Stomach (tissue), 8 donors: ENCODE measurements at regions not wholly inside any gene's neighbourhood (a gene's known extent, or its start where the extent isn't known, plus 50 kb on each side); places are given as distances from the start of the nearest gene placed in this dataset.

Experiments
- DNase-seq, 2 donors: peaks; one replicate each; pipeline versions ENCODE4 v3.0.0 to v3.0.0-alpha.2; 2013 to 2019
- H3K27ac ChIP-seq, 5 donors: fragments of 200-600 bp in 4 of 5; sonication (generic) in 4 of 5; one replicate each; pipeline ENCODE4 v1.5.1; 2013 to 2019; ENCODE audit warnings: mild to moderate bottlenecking in 1 of 5, moderate library complexity in 1 of 5
- H3K27me3 ChIP-seq, 3 donors: fragments of 200-600 bp; sonication (generic); one replicate each; pipeline ENCODE4 v1.5.1; 2017 to 2019; ENCODE audit warnings: mixed run types in 1 of 3
- H3K36me3 ChIP-seq, 4 donors: fragments of 200-600 bp; sonication (generic); 1 replicate in 3 of 4; 2 replicates in 1 of 4; pipeline ENCODE4 v1.5.1; 2016 to 2019
- H3K4me1 ChIP-seq, 4 donors: fragments of 200-600 bp; sonication (generic); one replicate each; pipeline ENCODE4 v1.5.1; 2016 to 2019
- H3K4me3 ChIP-seq, 4 donors: fragments of 200-600 bp; sonication (generic) in 3 of 4; one replicate each; pipeline ENCODE4 v1.5.1; 2016 to 2019; ENCODE audit warnings: mild to moderate bottlenecking in 1 of 4
- H3K9me3 ChIP-seq, 4 donors: fragments of 200-600 bp; sonication (generic); one replicate each; pipeline ENCODE4 v1.5.1; 2016 to 2019
- EP300 ChIP-seq: sonication (generic); formaldehyde crosslinking; IDR thresholded peaks from one replicate; pipeline ENCODE4 v1.6.1; 2017; ENCODE audit warnings: antibody characterized with exemption
- POLR2A ChIP-seq, 4 donors: fragments of 450-650 bp; IDR thresholded peaks; one replicate each; pipeline ENCODE4 v1.6.1; 2016; ENCODE audit warnings: antibody characterized with exemption in 4 of 4, control low read depth in 2 of 4, mild to moderate bottlenecking in 1 of 4, moderate library complexity in 1 of 4
- POLR2AphosphoS5 ChIP-seq, 3 donors: sonication (generic); formaldehyde crosslinking; IDR thresholded peaks; one replicate each; pipeline ENCODE4 v1.6.1; 2016; ENCODE audit warnings: antibody characterized with exemption in 3 of 3
- WGBS, 5 donors: extraction: QIAGEN DNeasy Blood & Tissue Kit in 3 of 5; methylation state at CpG; one replicate each; pipeline versions ENCODE4 v1.1.5 to v1.1.7; 2013 to 2018; 5-methylcytosine and 5-hydroxymethylcytosine counted together
- intact Hi-C: fragments of 100-400 bp; cut with DNase I; formaldehyde crosslinking; loops from one replicate; pipeline ENCODE4 v1.15.1; 2023; ENCODE audit warnings: low total_unique reads
- TF ChIP-seq, protein P1 (sequence below), 7 experiments: fragments of 450-650 bp in 4 of 7; fragments of 200-600 bp in 3 of 7; sonication (generic) in 3 of 7; IDR thresholded peaks; one replicate each; pipeline ENCODE4 v1.5.1; 2016 to 2019; ENCODE audit warnings: antibody characterized with exemption in 7 of 7, control low read depth in 2 of 7, mild to moderate bottlenecking in 1 of 7
- donor health status: healthy with polysubstance abuse.
- donor health status: Bipolar disorder and iron deficiency.
- donor health status: healthy.

DNA sequence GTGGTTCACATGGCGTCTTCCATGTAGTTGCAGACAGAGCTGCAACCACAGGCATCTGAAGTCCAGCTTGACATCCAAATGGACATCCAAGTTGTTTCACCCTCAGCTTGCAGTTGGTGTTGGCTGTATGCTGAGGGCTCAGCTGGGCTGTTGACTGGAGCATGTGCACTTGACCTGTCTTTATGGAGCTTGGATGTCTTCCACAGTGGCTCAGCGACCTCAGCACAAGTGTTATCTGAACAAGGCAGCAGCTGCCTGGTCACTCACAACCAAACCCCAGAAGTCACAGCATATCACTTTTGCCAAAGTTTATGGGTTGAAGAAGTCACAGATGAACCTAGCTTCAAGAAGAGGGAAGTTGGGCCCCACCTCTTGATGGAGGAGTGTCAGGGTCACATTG is 92.9 kb downstream of the TPRA1 start:
- intact Hi-C loops, result no loop called here
- WGBS, 5 donors, result 67 to 87% (median 76%) methylated on average over 2 of the region's 2 CpGs
- H3K4me3 ChIP-seq, result no peak overlapping the region
- H3K27ac ChIP-seq, result no peak overlapping the region
- H3K36me3 ChIP-seq, result no peaks in the 10 kb centered on the region
- no peaks in the 10 kb centered on the region for H3K4me1 ChIP-seq
- H3K9me3 ChIP-seq, result peaks cover 3 to 25% (median 15%) of the 10 kb centered on the region in 4 donors
- TF ChIP-seq, protein P1, sequence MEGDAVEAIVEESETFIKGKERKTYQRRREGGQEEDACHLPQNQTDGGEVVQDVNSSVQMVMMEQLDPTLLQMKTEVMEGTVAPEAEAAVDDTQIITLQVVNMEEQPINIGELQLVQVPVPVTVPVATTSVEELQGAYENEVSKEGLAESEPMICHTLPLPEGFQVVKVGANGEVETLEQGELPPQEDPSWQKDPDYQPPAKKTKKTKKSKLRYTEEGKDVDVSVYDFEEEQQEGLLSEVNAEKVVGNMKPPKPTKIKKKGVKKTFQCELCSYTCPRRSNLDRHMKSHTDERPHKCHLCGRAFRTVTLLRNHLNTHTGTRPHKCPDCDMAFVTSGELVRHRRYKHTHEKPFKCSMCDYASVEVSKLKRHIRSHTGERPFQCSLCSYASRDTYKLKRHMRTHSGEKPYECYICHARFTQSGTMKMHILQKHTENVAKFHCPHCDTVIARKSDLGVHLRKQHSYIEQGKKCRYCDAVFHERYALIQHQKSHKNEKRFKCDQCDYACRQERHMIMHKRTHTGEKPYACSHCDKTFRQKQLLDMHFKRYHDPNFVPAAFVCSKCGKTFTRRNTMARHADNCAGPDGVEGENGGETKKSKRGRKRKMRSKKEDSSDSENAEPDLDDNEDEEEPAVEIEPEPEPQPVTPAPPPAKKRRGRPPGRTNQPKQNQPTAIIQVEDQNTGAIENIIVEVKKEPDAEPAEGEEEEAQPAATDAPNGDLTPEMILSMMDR (IDR thresholded peaks at IDR 0.05), result no peak
- TF ChIP-seq EP300 (no peak), POLR2A (IDR thresholded peaks at IDR 0.05) (no peak), POLR2AphosphoS5 (IDR thresholded peaks at IDR 0.05) (no peak)
- DNase-seq, result no peak
- H3K27me3 ChIP-seq, result peaks cover 0 to 15% (median 0%) of the 10 kb centered on the region in 3 donors

DNA sequence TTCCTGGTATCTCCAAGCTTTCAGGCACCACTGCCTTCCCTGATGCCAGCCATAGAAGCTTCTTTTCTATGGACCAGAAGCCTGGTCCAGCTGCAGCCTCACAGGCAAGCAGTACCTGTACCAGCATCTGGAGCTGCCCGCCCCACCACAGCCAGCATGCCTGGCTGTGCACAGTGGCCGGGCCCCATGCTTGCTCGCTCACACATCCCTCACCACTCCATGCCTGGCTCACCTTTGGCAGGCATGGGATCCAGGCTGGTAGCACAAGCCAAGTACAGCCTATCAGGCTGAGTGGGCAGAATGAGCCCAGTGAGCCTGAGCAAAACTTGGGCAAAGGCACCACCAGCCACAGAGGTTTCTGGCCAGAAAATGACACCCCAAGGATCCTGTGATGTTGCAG is 93.4 kb downstream of the TPRA1 start:
- DNase-seq, result no peak
- H3K4me3 ChIP-seq, result no peak overlapping the region
- peaks cover 0 to 15% (median 0%) of the 10 kb centered on the region in 3 donors for H3K27me3 ChIP-seq
- H3K36me3 ChIP-seq, result no peaks in the 10 kb centered on the region
- H3K27ac ChIP-seq, result no peak overlapping the region
- H3K9me3 ChIP-seq, result peaks cover 3 to 20% (median 13%) of the 10 kb centered on the region in 4 donors
- intact Hi-C loops, result no loop called here
- TF ChIP-seq EP300 (no peak), POLR2AphosphoS5 (IDR thresholded peaks at IDR 0.05) (no peak), POLR2A (IDR thresholded peaks at IDR 0.05) (no peak)
- TF ChIP-seq, protein P1 (IDR thresholded peaks at IDR 0.05), result no peak
- 81 to 100% (median 94%) methylated on average over 3 of the region's 3 CpGs for WGBS, 5 donors
- no peaks in the 10 kb centered on the region for H3K4me1 ChIP-seq

DNA sequence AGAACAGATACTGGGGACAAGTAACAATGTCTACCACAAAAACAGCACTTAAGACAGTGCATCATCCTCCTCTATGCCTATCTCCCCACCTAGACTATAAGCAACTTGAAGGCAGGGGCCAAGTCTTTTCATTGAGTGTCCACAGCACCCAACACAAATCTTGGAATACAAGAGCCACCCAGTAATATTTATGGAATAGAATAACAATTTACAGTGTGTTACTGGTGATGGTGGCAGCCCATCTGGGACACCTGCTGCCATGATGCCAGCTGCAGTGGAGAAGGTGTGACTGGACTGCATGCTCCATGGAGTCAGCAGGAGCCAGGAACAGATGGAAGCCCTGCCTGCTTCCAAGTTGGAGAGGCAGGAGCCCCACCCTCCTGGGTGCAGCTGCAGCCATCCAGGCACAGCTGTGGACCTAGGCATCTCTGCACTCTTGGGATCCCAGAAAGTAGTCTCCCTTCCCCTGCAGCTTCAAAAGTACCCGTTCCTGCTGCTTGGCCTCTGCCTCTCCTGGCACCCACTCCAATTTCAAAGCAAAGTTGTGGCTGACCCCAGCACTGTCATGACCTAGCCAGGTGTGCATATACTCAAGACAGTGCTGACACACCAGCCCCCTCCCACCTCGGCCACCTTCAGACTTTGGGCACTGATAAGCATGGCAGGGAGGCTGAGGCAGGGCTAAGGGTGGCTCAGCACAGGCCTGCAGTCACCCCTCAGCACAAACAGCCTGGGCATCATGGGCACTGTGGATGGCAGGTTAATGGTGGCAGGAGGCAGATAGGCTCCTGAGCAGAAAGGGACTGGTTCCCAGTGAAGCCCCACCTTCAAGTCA is 94.5 kb downstream of the TPRA1 start:
- DNase-seq, result no peak
- intact Hi-C loops, result no loop called here
- Histone ChIP-seq H3K27me3 (peaks cover 0 to 15% (median 0%) of the 10 kb centered on the region in 3 donors), H3K4me1 (no peaks in the 10 kb centered on the region), H3K36me3 (no peaks in the 10 kb centered on the region), H3K9me3 (peaks cover 3 to 12% (median 10%) of the 10 kb centered on the region in 4 donors), H3K4me3 (no peak overlapping the region), H3K27ac (no peak overlapping the region)
- no peak for TF ChIP-seq POLR2AphosphoS5 (IDR thresholded peaks at IDR 0.05)
- no peak for TF ChIP-seq POLR2A (IDR thresholded peaks at IDR 0.05)
- TF ChIP-seq, protein P1 (IDR thresholded peaks at IDR 0.05), result no peak
- no peak for TF ChIP-seq EP300
- WGBS, 5 donors, result 68 to 86% (median 75%) methylated on average over 1 to 2 of the region's 2 CpGs

DNA sequence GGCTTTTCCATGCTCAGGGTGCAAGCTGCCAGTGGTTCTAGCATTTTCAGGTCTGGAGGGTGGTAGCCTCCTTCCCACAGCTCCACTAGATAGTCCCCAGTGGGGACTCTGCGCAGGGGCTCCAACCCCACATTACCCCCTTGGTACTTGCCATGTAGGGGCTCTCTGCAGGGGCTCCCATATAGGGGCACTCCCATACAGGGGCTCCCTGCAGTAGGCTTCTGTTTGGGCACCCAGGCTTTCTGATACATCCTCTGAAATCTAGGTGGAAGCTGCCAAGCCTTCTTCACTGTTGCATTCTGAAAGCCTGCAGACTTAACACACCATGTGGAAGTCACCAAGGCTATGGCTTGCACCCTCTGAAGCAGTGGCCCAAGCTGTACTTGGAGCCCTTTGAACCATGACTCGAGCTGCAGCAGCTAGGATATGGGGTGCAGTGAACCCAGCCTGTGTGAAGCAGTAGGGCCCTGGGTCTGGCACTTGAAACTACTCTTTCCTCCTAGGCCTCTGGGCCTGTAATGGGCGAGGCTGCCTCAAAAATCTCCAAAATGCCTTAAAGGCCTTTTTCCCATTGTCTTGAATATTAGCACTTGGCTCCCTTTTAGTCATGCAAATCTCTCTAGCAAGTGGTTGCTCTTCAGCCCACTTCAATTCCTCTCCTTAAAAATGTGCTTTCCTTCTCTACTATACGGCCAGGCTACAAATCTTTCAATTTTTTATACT is 96.4 kb downstream of the TPRA1 start:
- 73 to 93% (median 86%) methylated on average over 3 to 4 of the region's 4 CpGs for WGBS, 5 donors
- no peak for DNase-seq
- Histone ChIP-seq H3K27me3 (peaks cover 0 to 15% (median 0%) of the 10 kb centered on the region in 3 donors), H3K9me3 (no peaks in the 10 kb centered on the region), H3K4me1 (no peaks in the 10 kb centered on the region), H3K27ac (no peak overlapping the region), H3K36me3 (no peaks in the 10 kb centered on the region), H3K4me3 (no peak overlapping the region)
- no peak for TF ChIP-seq POLR2A (IDR thresholded peaks at IDR 0.05)
- no peak for TF ChIP-seq POLR2AphosphoS5 (IDR thresholded peaks at IDR 0.05)
- TF ChIP-seq, protein P1 (IDR thresholded peaks at IDR 0.05), result no peak
- TF ChIP-seq EP300, result no peak
- intact Hi-C loops, result no loop called here
